Mucosa of rectum (tissue), 2 donors: ENCODE measurements at regions not wholly inside any gene's neighbourhood (a gene's known extent, or its start where the extent isn't known, plus 50 kb on each side); places are given as distances from the start of the nearest gene placed in this dataset.

Experiments
- H3K27ac ChIP-seq, 2 donors: one replicate each; pipeline ENCODE4 v1.7.0; 2013; ENCODE audit warnings: inconsistent platforms in 2 of 2, low read depth in 2 of 2, low read length in 2 of 2
- H3K27me3 ChIP-seq, 2 donors: one replicate each; pipeline ENCODE4 v1.7.0; 2013; ENCODE audit warnings: low read length in 2 of 2; ENCODE audit not compliant: control insufficient read depth in 2 of 2, insufficient read depth in 2 of 2
- H3K36me3 ChIP-seq, 2 donors: one replicate each; pipeline ENCODE4 v1.7.0; 2013; ENCODE audit warnings: low read length in 2 of 2; ENCODE audit not compliant: control insufficient read depth in 2 of 2, insufficient read depth in 2 of 2
- H3K4me1 ChIP-seq, 2 donors: one replicate each; pipeline ENCODE4 v1.7.0; 2013; ENCODE audit warnings: low read length in 2 of 2, mild to moderate bottlenecking in 1 of 2; ENCODE audit not compliant: control insufficient read depth in 2 of 2, insufficient read depth in 2 of 2
- H3K4me3 ChIP-seq, 2 donors: one replicate each; pipeline ENCODE4 v1.7.0; 2013; ENCODE audit warnings: low read length in 2 of 2
- H3K9ac ChIP-seq, 2 donors: one replicate each; pipeline ENCODE4 v1.7.0; 2013; ENCODE audit warnings: low read length in 2 of 2, low read depth in 1 of 2, mild to moderate bottlenecking in 1 of 2
- H3K9me3 ChIP-seq, 2 donors: one replicate each; pipeline ENCODE4 v1.7.0; 2013; ENCODE audit warnings: low read length in 2 of 2; ENCODE audit not compliant: control insufficient read depth in 2 of 2
- donor health status: healthy.
- donor health status: Normal muscosa, but diverticular disease.

DNA sequence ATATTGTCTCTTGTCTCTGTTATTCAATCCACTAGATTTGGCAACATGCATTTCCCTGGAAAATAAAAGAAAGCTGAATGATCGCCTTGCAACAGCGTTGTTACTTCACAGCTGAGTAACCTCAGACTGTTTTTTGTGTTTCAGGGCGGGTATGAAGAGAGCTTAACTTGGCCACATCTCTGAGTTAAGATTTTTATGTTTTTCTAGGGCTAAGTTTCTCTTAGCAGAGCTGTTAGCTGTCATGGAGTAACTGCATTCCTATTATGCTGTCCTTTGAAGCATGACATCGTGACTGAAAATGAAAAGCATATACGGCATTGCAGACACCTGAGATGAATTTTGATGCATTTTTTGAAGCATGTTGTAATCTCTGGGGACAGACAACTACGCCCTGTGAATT, 1798.9 kb downstream of the PCDH7 start:
- Histone ChIP-seq H3K27me3 (no peaks in the 10 kb centered on the region), H3K9ac (no peak overlapping the region), H3K9me3 (no peaks in the 10 kb centered on the region), H3K4me1 (no peaks in the 10 kb centered on the region), H3K27ac (no peak overlapping the region), H3K4me3 (no peak overlapping the region), H3K36me3 (no peaks in the 10 kb centered on the region)

DNA sequence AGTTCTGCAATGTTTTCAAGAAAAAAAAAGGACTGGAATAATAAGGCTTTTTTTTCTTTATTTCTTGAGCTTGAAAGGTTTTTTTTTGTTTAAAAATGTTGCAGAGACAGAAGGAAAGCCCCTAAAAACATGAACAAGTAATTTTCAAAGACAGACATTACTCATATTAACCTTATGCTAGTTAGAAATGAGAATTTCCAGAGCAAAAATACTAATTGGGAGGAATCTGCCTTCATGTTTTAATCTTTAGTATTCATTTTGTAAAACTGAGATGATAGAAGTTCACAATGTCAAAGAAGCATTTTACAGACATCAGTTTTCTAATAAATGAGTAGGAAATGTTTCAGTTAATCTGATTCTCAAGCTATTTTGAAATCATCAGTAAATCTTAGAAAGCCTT, 1805.3 kb downstream of the PCDH7 start:
- Histone ChIP-seq H3K4me1 (no peaks in the 10 kb centered on the region), H3K4me3 (no peak overlapping the region), H3K9me3 (no peaks in the 10 kb centered on the region), H3K36me3 (no peaks in the 10 kb centered on the region), H3K27me3 (no peaks in the 10 kb centered on the region), H3K27ac (no peak overlapping the region), H3K9ac (no peak overlapping the region)

DNA sequence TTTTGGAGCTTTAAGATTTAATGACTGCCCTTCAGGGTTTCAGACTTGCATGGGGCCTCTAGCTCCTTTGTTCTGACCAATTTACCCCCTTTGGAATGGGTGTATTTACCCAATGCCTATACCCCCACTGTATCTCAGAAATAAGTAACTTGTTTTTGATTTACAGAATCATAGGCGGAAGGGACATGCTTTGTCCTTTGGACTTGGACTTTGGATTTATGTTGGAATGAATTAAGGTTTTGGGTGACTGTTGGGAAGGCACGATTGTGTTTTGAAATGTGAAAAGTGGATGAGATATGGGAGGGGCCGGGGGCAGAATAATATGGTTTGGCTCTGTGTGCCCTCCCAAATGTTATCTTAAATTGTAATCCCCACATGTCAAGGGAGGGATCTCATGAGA, 1824.7 kb downstream of the PCDH7 start:
- Histone ChIP-seq H3K9ac (no peak overlapping the region), H3K4me1 (no peaks in the 10 kb centered on the region), H3K27me3 (no peaks in the 10 kb centered on the region), H3K27ac (no peak overlapping the region), H3K4me3 (no peak overlapping the region), H3K9me3 (no peaks in the 10 kb centered on the region), H3K36me3 (no peaks in the 10 kb centered on the region)

DNA sequence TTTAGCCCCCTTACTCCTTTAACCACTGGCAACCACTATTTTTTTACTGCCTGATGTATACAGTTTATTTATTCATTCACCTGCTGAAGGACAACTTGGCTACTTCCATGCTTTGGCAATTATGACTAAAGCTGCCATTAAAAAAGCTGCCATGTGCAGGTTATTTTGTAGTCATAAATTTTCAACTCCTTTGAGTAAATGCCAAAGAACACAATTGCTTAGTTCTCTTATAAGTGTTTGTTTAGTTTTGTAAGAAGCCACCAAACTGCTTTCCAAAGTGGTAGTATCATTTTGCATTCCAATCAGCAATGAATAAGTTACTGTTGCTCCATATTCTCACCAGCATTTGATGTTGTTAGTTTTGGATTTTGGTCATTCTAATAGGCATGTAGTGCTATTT, 1831.8 kb downstream of the PCDH7 start:
- no peaks in the 10 kb centered on the region for H3K4me1 ChIP-seq
- no peaks in the 10 kb centered on the region for H3K27me3 ChIP-seq
- no peaks in the 10 kb centered on the region for H3K9me3 ChIP-seq
- H3K4me3 ChIP-seq, result no peak overlapping the region
- H3K36me3 ChIP-seq, result no peaks in the 10 kb centered on the region
- no peak overlapping the region for H3K27ac ChIP-seq
- no peak overlapping the region for H3K9ac ChIP-seq

DNA sequence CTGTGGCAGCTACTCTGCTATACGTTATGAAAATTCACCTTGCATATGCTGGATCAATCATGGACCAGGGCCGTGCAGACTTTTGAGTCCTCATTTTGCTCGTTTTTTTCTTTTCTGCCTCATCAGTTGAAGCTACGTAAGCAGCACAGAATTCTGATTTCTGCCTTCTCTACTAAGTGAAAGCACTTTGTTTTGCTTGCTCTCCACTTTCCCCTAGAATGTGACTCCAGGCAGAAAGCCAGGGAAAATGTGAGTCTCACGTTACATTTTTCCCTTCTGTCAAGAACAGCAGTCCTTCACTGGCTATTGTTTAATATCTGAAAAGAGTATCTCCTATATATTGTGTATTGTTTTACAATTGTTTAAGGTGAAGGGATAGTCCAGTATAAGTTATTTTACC, 1840.1 kb downstream of the PCDH7 start:
- Histone ChIP-seq H3K9me3 (no peaks in the 10 kb centered on the region), H3K9ac (no peak overlapping the region), H3K4me3 (no peak overlapping the region), H3K4me1 (no peaks in the 10 kb centered on the region), H3K36me3 (no peaks in the 10 kb centered on the region), H3K27ac (no peak overlapping the region), H3K27me3 (no peaks in the 10 kb centered on the region)

DNA sequence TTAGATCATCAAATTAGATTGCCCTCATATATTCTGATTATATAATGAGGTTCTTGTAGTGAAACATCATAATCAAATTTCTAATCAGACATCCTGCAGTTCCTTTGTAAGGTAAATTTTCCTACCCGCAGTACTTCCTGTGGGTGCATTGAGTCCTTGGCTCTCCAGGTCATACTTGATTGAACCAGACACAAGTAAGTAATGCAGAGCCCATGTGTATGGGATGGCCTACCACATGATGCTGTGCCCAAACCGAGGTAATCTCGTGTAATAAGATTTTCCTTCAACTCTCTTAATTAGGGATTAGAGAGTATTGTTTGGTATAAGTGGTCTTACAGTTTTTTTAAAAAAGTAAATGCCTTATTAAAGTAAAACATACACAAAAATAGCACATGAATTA, 1841.8 kb downstream of the PCDH7 start:
- Histone ChIP-seq H3K9me3 (no peaks in the 10 kb centered on the region), H3K9ac (no peak overlapping the region), H3K4me3 (no peak overlapping the region), H3K27ac (no peak overlapping the region), H3K4me1 (no peaks in the 10 kb centered on the region), H3K27me3 (no peaks in the 10 kb centered on the region), H3K36me3 (no peaks in the 10 kb centered on the region)

DNA sequence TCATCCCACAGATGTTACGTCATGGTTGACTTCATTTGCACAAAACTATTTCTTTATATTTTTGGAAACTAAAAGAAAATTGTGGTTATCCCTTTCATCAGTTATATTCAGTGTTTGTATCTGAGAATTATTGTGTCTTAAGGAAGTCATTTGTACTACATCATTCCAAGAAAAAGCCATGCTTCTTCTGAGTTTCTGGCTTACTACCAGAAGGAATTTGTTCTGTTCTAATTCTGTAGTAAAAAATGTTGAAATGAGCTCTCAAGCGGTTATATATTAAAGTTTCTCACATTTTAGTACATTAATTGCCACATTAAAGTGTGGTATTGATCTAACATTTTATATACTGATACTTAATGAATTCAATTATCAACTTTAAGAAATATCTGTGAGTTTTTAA, 1844.5 kb downstream of the PCDH7 start:
- no peaks in the 10 kb centered on the region for H3K27me3 ChIP-seq
- H3K27ac ChIP-seq, result no peak overlapping the region
- H3K4me3 ChIP-seq, result no peak overlapping the region
- no peaks in the 10 kb centered on the region for H3K4me1 ChIP-seq
- H3K9me3 ChIP-seq, result no peaks in the 10 kb centered on the region
- H3K9ac ChIP-seq, result no peak overlapping the region
- no peaks in the 10 kb centered on the region for H3K36me3 ChIP-seq

DNA sequence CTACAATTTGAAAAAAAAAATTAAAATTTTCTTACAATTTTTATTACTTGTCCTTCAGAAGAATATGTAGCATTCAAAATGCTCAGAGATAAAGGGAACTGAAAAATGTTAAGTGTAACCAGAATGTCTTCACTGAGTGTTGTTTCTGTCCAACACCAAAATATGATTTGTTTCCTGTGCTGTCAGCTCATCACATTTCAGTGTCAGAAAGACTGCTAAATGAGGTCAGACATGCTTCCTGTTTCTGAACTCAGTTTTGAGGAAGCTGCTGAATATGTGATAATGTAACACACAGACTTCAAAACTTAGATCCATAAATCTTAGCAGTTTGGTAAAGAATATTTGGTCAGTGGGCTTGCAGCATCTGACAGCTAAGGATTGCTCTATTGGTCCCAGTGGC, 1849.7 kb downstream of the PCDH7 start:
- H3K36me3 ChIP-seq, result no peaks in the 10 kb centered on the region
- H3K27me3 ChIP-seq, result no peaks in the 10 kb centered on the region
- H3K9me3 ChIP-seq, result no peaks in the 10 kb centered on the region
- no peak overlapping the region for H3K9ac ChIP-seq
- no peak overlapping the region for H3K27ac ChIP-seq
- no peaks in the 10 kb centered on the region for H3K4me1 ChIP-seq
- no peak overlapping the region for H3K4me3 ChIP-seq

DNA sequence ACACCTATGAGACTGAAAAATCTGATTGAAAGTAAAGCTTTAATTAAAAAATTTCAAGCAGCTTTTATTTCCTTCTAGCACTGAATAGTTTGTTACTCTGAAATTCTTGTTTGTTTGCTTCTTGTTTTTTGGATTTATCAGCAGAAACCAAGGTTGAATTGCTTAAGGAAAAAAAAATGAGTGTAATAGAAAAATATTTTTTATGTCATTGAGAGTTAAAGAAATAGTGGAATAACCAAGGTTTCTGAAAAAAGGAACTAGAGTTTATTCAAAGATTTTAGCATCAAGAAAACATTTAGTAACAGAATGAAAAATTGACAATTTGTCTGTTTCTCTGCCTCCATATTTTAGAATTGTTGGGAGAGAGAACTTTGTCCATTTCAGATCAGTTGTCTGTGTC, 1852.2 kb downstream of the PCDH7 start:
- Histone ChIP-seq H3K9me3 (no peaks in the 10 kb centered on the region), H3K27ac (no peak overlapping the region), H3K9ac (no peak overlapping the region), H3K36me3 (no peaks in the 10 kb centered on the region), H3K4me3 (no peak overlapping the region), H3K27me3 (no peaks in the 10 kb centered on the region), H3K4me1 (no peaks in the 10 kb centered on the region)

DNA sequence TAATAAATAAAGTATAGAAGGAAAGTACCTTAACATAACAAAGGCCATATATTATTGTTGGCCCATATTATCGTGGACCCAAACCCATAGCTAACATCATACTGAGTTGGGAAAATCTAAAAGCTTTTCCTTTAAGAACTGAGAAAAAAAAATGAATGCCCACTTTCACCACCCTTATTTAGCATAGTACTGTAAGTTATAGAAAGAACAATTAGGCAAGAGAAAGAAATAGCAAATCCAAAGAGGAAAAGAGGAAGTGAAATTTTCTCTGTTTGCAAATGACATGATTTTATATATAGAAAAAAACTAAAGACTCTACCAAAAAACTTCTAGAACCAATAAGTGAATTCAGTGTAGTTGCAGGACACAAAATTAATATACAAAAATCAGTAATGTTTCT, 1854.6 kb downstream of the PCDH7 start:
- Histone ChIP-seq H3K27me3 (no peaks in the 10 kb centered on the region), H3K36me3 (no peaks in the 10 kb centered on the region), H3K9me3 (no peaks in the 10 kb centered on the region), H3K27ac (no peak overlapping the region), H3K4me3 (no peak overlapping the region), H3K9ac (no peak overlapping the region), H3K4me1 (no peaks in the 10 kb centered on the region)

DNA sequence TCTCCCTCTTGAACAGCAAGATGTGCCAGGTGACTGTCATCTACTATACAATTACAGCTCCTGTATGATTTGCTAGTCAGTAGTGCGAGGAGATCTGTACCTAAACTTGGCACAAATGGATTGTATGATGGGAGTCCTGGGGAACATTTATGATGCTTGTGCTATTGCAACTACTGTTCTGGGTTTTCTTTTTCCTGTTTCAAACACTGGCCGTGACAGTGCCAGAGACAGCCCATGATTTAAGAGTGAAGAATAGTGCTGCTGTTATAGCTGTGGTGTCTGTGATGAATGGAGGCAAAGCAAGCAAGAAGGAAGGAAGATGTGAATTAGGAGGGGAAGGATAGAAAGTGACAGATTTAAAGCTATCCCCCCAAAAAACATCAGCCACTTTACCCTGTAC, 1868.9 kb downstream of the PCDH7 start:
- H3K4me1 ChIP-seq, result no peaks in the 10 kb centered on the region
- no peaks in the 10 kb centered on the region for H3K36me3 ChIP-seq
- no peaks in the 10 kb centered on the region for H3K9me3 ChIP-seq
- no peaks in the 10 kb centered on the region for H3K27me3 ChIP-seq
- H3K27ac ChIP-seq, result no peak overlapping the region
- no peak overlapping the region for H3K4me3 ChIP-seq
- H3K9ac ChIP-seq, result no peak overlapping the region
